ENCODE measurements at regions not wholly inside any gene's neighbourhood (a gene's known extent, or its start where the extent isn't known, plus 50 kb on each side); places are given as distances from the start of the nearest gene placed in this dataset.

DNA sequence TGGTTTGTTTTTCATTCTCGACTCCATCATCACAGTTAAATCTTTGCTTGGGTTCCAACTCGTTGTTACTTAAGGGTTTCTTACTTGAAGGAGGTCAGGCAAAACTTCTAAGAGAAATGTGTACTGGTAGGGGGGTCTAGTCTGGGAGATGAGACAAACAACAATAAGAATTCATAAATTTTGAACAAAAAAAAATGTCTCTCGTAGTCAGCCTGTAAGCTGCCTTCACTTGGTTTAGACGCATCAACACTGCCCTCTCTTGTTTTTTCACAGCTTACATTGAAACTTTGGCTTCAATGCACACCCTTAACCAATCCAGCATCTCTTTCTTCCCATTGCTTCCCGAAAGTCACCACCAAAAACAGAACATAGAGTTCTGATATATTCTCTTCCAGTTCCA lies 576.4 kb upstream of the PIK3C3 start:
- TF ChIP-seq, protein P1, sequence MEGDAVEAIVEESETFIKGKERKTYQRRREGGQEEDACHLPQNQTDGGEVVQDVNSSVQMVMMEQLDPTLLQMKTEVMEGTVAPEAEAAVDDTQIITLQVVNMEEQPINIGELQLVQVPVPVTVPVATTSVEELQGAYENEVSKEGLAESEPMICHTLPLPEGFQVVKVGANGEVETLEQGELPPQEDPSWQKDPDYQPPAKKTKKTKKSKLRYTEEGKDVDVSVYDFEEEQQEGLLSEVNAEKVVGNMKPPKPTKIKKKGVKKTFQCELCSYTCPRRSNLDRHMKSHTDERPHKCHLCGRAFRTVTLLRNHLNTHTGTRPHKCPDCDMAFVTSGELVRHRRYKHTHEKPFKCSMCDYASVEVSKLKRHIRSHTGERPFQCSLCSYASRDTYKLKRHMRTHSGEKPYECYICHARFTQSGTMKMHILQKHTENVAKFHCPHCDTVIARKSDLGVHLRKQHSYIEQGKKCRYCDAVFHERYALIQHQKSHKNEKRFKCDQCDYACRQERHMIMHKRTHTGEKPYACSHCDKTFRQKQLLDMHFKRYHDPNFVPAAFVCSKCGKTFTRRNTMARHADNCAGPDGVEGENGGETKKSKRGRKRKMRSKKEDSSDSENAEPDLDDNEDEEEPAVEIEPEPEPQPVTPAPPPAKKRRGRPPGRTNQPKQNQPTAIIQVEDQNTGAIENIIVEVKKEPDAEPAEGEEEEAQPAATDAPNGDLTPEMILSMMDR (IDR thresholded peaks at IDR 0.05; ENCODE audit: insufficient read depth, low read length, poor library complexity, severe bottlenecking), result no peak
- no peak for TF ChIP-seq EZH2phosphoT487 (conservative IDR thresholded peaks at IDR 0.05; ENCODE audit: low read length)

Data from SU-DHL-6 (cell line).